GM20000 (cell line): ENCODE measurements at regions not wholly inside any gene's neighbourhood (a gene's known extent, or its start where the extent isn't known, plus 50 kb on each side); places are given as distances from the start of the nearest gene placed in this dataset.
"Not testable (repeated sequence)": the region's sequence is repeated elsewhere in the genome, so short reads cannot be mapped to it uniquely, and the experiment has no call there.

Source experiments
- DNase-seq: peaks from one replicate; pipeline ENCODE4 v3.0.0; 2012; ENCODE audit warnings: low spot score
- CTCF ChIP-seq: IDR thresholded peaks from 2 replicates; pipeline ENCODE4 v1.5.1; 2012; ENCODE audit warnings: mild to moderate bottlenecking, control low read depth; ENCODE audit errors: extremely low read depth, missing control alignments

- TF ChIP-seq CTCF, result no peak
Observed at GRCh38 chr14:25464078-25464477, 414.1 kb upstream of the STXBP6 start.

GRCh38 chr14:25463480-25463879 lies 413.5 kb upstream of the STXBP6 start:
- DNase-seq, result no peak
- TF ChIP-seq CTCF, result no peak

More at GRCh38 chr14:25464078-25464477, 414.1 kb upstream of the STXBP6 start:
- DNase-seq, result no peak

DNA sequence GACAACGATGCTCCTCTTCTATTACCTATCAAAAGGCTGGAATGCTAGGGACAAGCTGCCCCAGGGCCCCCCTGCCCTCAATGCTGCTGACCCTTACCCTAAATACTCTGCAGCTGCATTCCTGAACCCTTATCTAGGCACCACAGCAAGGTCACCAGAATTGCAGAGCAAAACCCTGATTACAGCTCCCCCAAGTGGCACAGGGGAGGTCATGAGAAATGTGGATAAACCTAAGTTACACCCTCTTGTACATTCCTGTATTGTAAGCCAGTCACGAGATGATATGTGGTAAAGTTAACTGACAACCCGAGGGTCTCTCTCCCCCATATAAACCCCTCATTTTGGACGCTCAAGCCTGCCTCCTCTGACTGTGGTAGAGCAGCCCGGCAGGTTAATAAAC lies 411.8 kb upstream of the STXBP6 start:
- TF ChIP-seq CTCF, result no peak
- no peak for DNase-seq

- TF ChIP-seq CTCF, result no peak
Observed at GRCh38 chr14:25444381-25444780, 394.4 kb upstream of the STXBP6 start.

DNA sequence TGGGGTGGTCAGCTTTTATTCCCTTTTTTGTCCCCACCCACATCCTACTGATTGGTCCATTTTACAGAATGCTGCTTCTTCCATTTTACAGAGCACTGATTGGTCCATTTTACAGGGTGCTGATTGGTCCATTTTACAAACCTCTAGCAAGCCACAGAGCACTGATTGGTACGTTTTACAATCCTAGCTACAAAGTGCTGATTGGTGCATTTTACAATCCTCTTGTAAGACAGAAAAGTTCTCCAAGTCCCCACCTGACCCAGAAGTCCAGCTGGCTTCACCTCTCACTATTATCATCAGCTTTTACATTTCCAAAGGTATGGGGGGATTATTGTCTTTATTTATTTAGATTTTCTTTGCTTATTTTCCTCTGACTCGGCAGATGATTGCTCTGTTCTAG lies 390.4 kb upstream of the STXBP6 start:
- DNase-seq, result not testable (repeated sequence)

More at GRCh38 chr14:25444381-25444780, 394.4 kb upstream of the STXBP6 start:
- DNase-seq, result no peak

DNA sequence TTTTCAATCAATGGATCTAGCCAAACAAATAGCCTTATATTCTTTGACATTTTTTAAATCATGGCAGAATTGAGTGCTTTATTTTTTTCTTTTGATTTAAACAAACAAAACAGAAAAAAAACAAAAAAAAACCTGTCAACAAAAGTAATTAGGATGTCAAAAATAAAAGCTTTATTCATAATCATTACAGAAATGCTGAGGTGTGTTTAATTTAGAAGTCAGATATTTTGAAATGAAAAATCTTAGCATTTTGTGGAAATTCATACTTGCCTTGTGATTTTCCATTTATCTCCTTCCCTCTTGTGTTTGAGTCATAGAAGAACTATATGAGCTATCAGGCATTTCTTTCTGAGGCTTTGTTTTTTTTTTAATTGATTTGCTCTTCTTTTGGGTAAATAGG lies 387.0 kb upstream of the STXBP6 start:
- TF ChIP-seq CTCF, result no peak
- no peak for DNase-seq

- no peak for DNase-seq
- TF ChIP-seq CTCF, result no peak
Observed at GRCh38 chr14:25436288-25436875, 386.4 kb upstream of the STXBP6 start.
